Heart left ventricle (tissue), 13 donors: ENCODE measurements at regions not wholly inside any gene's neighbourhood (a gene's known extent, or its start where the extent isn't known, plus 50 kb on each side); places are given as distances from the start of the nearest gene placed in this dataset.

Experiments used
- POLR2A ChIP-seq, 2 donors: fragments of 450-650 bp; IDR thresholded peaks; one replicate each; pipeline ENCODE4 v1.6.1; 2017; ENCODE audit warnings: antibody characterized with exemption in 2 of 2, mild to moderate bottlenecking in 2 of 2, moderate library complexity in 2 of 2
- TF ChIP-seq, protein P1 (sequence below), 12 donors: fragments of 200-600 bp; sonication (generic) in 4 of 12; IDR thresholded peaks; one replicate each; pipeline versions ENCODE4 v1.5.0 to v1.8.0; 2018 to 2022; ENCODE audit warnings: antibody characterized with exemption in 12 of 12, mild to moderate bottlenecking in 5 of 12
- donor health status: ischemic (EF 13 %, LVEDD 7.1; RV severe dilation, severe dysfunction).
- donor health status: DM: no; HTN: yes; CAD: no.
- donor health status: DM: no; HTN: no; CAD: no.
- donor health status: ischemic (EF 25% LVEDD 6.9; RV normal size, moderate dysfunction).
- donor health status: ischemic (EF 25% LVEDD 5.7; RV mildly dilated, moderate dysfunction).
- donor health status: ischemic (EF 35%, LVEDD 5.7; RV mildly dilated, moderate dysfunction).
- donor health status: nonischemic (EF 11% LVEDD 7.7; RV severe dilation, severe dysfunction).
- donor health status: DM: yes; HTN: yes; CAD: no.
- donor health status: PGD.
- donor health status: ischemic (EF 29% LVEDD 5.4; RV normal size, mild dysfunction).
- donor health status: nonischemic (EF 23%, LVEDD 6.1; RV moderate dilation, normal function).

DNA sequence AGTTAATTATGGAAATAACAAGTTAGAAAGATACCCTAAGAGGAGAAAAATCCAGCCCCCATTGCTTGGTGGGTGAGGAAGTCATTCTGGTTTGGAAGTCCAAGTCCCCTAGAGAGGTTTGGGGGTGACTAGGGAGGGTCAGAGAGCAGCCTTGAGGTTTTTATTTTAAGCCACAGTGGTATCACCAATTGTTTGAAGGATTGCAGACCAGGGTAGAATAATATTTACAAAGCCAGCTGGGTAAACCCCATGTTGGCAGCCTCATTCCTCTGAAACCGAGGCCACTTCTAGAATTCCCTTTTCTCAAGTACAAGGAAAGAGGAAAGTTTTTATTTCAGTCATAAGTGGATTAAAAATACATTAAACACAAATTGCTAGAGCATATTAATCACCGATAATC is 99.7 kb downstream of the TMEM170B start:
- TF ChIP-seq, protein P1, sequence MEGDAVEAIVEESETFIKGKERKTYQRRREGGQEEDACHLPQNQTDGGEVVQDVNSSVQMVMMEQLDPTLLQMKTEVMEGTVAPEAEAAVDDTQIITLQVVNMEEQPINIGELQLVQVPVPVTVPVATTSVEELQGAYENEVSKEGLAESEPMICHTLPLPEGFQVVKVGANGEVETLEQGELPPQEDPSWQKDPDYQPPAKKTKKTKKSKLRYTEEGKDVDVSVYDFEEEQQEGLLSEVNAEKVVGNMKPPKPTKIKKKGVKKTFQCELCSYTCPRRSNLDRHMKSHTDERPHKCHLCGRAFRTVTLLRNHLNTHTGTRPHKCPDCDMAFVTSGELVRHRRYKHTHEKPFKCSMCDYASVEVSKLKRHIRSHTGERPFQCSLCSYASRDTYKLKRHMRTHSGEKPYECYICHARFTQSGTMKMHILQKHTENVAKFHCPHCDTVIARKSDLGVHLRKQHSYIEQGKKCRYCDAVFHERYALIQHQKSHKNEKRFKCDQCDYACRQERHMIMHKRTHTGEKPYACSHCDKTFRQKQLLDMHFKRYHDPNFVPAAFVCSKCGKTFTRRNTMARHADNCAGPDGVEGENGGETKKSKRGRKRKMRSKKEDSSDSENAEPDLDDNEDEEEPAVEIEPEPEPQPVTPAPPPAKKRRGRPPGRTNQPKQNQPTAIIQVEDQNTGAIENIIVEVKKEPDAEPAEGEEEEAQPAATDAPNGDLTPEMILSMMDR (IDR thresholded peaks at IDR 0.05), result no peak
- no peak for TF ChIP-seq POLR2A (IDR thresholded peaks at IDR 0.05)
